ENCODE measurements at regions not wholly inside any gene's neighbourhood (a gene's known extent, or its start where the extent isn't known, plus 50 kb on each side); places are given as distances from the start of the nearest gene placed in this dataset.

DNA sequence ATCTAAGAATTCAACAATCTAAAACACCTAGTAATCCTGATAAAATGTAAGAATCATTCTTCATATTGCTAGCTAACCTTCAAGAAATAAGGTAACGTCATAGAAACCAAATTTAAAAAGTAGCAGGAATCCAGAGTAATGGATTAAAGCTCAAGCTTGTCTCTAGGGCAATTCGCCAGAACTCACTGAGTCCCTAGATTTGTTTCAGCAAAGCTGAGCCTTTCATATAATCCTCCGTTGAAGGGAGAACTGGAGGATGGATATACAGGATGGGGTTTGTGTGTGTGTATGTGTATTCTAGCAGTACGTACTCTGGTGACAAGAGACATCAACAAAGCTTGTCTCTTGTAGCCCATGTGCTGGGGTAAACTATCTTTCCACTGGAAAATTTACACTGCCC is 2173.5 kb upstream of the AGA start:
- ChIA-PET CTCF (no interaction called here), POLR2A (ENCODE audit: unreplicated experiment) (interaction anchor here (0.6 kb wide), 1 partner anchor 630 kb away, joined by 6 read pairs; no protein-coding TSS in a partner anchor)
- no peak overlapping the region for H2AK5ac ChIP-seq (ENCODE audit: low read depth, low read length)
- H2AK9ac ChIP-seq (replicated peaks; ENCODE audit: low read depth, low read length, poor library complexity) = no peak overlapping the region
- no peaks in the 10 kb centered on the region for H3K27me3 ChIP-seq (ENCODE audit: control insufficient read depth, insufficient read depth, low read length)
- no peaks in the 10 kb centered on the region for H3K9me1 ChIP-seq (ENCODE audit: insufficient read depth, low read length)
- H4K20me1 ChIP-seq (ENCODE audit: insufficient read depth, low read length) = no peaks in the 10 kb centered on the region
- H3K4ac ChIP-seq (ENCODE audit: low read depth, low read length) = no peak overlapping the region
- no peak overlapping the region for H2BK120ac ChIP-seq (ENCODE audit: low read depth, low read length)
- TF ChIP-seq POLR2A (IDR thresholded peaks at IDR 0.05; ENCODE audit: low read depth, low read length) = no peak
- TF ChIP-seq, protein P1, sequence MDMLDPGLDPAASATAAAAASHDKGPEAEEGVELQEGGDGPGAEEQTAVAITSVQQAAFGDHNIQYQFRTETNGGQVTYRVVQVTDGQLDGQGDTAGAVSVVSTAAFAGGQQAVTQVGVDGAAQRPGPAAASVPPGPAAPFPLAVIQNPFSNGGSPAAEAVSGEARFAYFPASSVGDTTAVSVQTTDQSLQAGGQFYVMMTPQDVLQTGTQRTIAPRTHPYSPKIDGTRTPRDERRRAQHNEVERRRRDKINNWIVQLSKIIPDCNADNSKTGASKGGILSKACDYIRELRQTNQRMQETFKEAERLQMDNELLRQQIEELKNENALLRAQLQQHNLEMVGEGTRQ (IDR thresholded peaks at IDR 0.05; ENCODE audit: low read depth, low read length) = no peak
- no peak for TF ChIP-seq FOS (IDR thresholded peaks at IDR 0.05; ENCODE audit: low read depth, low read length)
- TF ChIP-seq RCOR1 (IDR thresholded peaks at IDR 0.05; ENCODE audit: insufficient replicate concordance, low read length) = no peak
- H3K18ac ChIP-seq (ENCODE audit: low read depth, low read length) = no peak overlapping the region
- H4K8ac ChIP-seq (ENCODE audit: low read depth in 2 of 2, low read length in 2 of 2) = no peak overlapping the region
- H2BK15ac ChIP-seq (ENCODE audit: low read depth, low read length) = no peak overlapping the region
- in situ Hi-C loops (cut with MboI; ENCODE audit: low sequenced_read_pairs) = no loop called here
- H4K5ac ChIP-seq (ENCODE audit: low read depth, low read length) = no peak overlapping the region
- H3K4me3 ChIP-seq (ENCODE audit: insufficient read depth, low read depth, low read length) = no peak overlapping the region
- no peak overlapping the region for H3K9ac ChIP-seq (ENCODE audit: low read depth, low read length)
- H2BK5ac ChIP-seq (ENCODE audit: low read depth, low read length, poor library complexity, severe bottlenecking) = no peak overlapping the region
- no peaks in the 10 kb centered on the region for H3K36me3 ChIP-seq (ENCODE audit: control insufficient read depth, insufficient read depth, low read length)
- no peaks in the 10 kb centered on the region for H3K9me3 ChIP-seq (ENCODE audit: control insufficient read depth, insufficient read depth, low read length)
- no peak overlapping the region for H3K23ac ChIP-seq (ENCODE audit: low read depth, low read length)
- DNase-seq (no peak), ATAC-seq (ENCODE audit: low read depth) (no peak)
- H4K91ac ChIP-seq (ENCODE audit: insufficient read depth, low read depth, low read length) = no peak overlapping the region
- no peak overlapping the region for H3K14ac ChIP-seq (replicated peaks; ENCODE audit: low read depth, low read length)
- H3K27ac ChIP-seq (ENCODE audit: insufficient read depth, low read length) = no peak overlapping the region
- no peak overlapping the region for H3K4me2 ChIP-seq (ENCODE audit: low read depth, low read length)
- H3K4me1 ChIP-seq (ENCODE audit: control insufficient read depth, insufficient read depth, low read length) = no peaks in the 10 kb centered on the region
- no peaks in the 10 kb centered on the region for H3K79me1 ChIP-seq (ENCODE audit: low read depth in 1 of 2, low read length in 2 of 2)
- 80% methylated on average over 1 of the region's 4 CpGs; no CpG with 5 or more reads in 1 of the 2 experiments for WGBS, 2 experiments (ENCODE audit: extremely low coverage in 2 of 2, insufficient read length in 1 of 2)
- no TSS peak for BruUV-seq (replicated peaks)
- dilution Hi-C loops (cut with HindIII; ENCODE audit: low sequenced_read_pairs, unreplicated experiment) = no loop called here
- no peak overlapping the region for H3K56ac ChIP-seq (ENCODE audit: extremely low read depth, insufficient read depth, low read length)
- H2AFZ ChIP-seq (replicated peaks; ENCODE audit: low read length, poor library complexity) = no peak overlapping the region
- intact Hi-C loops (cut with micrococcal nuclease) = no loop called here
- H2BK20ac ChIP-seq (ENCODE audit: low read depth, low read length) = no peak overlapping the region

Data from IMR-90 (cell line).